Heart right ventricle (tissue), 16 donors: ENCODE measurements at regions not wholly inside any gene's neighbourhood (a gene's known extent, or its start where the extent isn't known, plus 50 kb on each side); places are given as distances from the start of the nearest gene placed in this dataset.

Experiments used
- ATAC-seq, 8 donors: fragments of 200-7000 bp; cut with Tn5 transposase; one replicate each; pipeline ENCODE4 v1.9.1; 2020; ENCODE audit warnings: mild to moderate bottlenecking in 8 of 8, moderate library complexity in 8 of 8, moderate number of reproducible peaks in 1 of 8
- DNase-seq, 2 donors: peaks; one replicate each; pipeline ENCODE4 v3.0.0-alpha.2; 2020
- H3K27ac ChIP-seq, 10 donors: fragments of 200-600 bp; sonication (generic) in 2 of 10; one replicate each; pipeline versions ENCODE4 v1.5.0 to v1.8.0; 2020 to 2022; ENCODE audit warnings: mild to moderate bottlenecking in 3 of 10
- H3K27me3 ChIP-seq, 7 donors: fragments of 200-600 bp; one replicate each; pipeline ENCODE4 v1.8.0; 2021 to 2022; ENCODE audit warnings: mild to moderate bottlenecking in 2 of 7
- H3K36me3 ChIP-seq, 9 donors: fragments of 200-600 bp; sonication (generic) in 1 of 9; one replicate each; pipeline versions ENCODE4 v1.5.0 to v1.8.0; 2020 to 2022; ENCODE audit warnings: mild to moderate bottlenecking in 2 of 9
- H3K4me1 ChIP-seq, 9 donors: fragments of 200-600 bp; sonication (generic) in 1 of 9; one replicate each; pipeline versions ENCODE4 v1.5.0 to v1.8.0; 2020 to 2022; ENCODE audit warnings: mild to moderate bottlenecking in 4 of 9
- H3K4me3 ChIP-seq, 10 donors: fragments of 200-600 bp; sonication (generic) in 2 of 10; one replicate each; pipeline versions ENCODE4 v1.5.0 to v1.8.0; 2020 to 2022; ENCODE audit warnings: mild to moderate bottlenecking in 7 of 10, moderate library complexity in 2 of 10
- H3K9me3 ChIP-seq, 11 donors: fragments of 200-600 bp in 10 of 11; sonication (generic) in 2 of 11; one replicate each; pipeline versions ENCODE4 v1.5.0 to v1.8.0; 2013 to 2022; ENCODE audit warnings: mild to moderate bottlenecking in 2 of 11, control low read depth in 1 of 11, moderate library complexity in 1 of 11
- CTCF ChIP-seq, 9 donors: fragments of 200-600 bp; sonication (generic) in 2 of 9; IDR thresholded peaks; one replicate each; pipeline versions ENCODE4 v1.5.0 to v1.8.0; 2021 to 2022; ENCODE audit warnings: antibody characterized with exemption in 9 of 9, mild to moderate bottlenecking in 5 of 9, moderate library complexity in 1 of 9
- WGBS, 2 donors: extraction: QIAGEN DNeasy Blood & Tissue Kit; methylation state at CpG; one replicate each; pipeline ENCODE4 v1.1.7; 2013; ENCODE audit warnings: inconsistent platforms in 1 of 2; 5-methylcytosine and 5-hydroxymethylcytosine counted together
- intact Hi-C, 10 donors: fragments of 100-400 bp; cut with DNase I; formaldehyde crosslinking; loops; one replicate each; pipeline versions ENCODE4 v1.11.1 to v1.14.2; 2022
- donor health status: Arrhythmogenic right ventricular cardiomyopathy.
- donor health status: ischemic (EF 13 %, LVEDD 7.1; RV severe dilation, severe dysfunction).
- donor health status: healthy with polysubstance abuse.
- donor health status: DM: no; HTN: yes; CAD: no.
- donor health status: DM: no; HTN: no; CAD: no.
- donor health status: ischemic (EF 25% LVEDD 6.9; RV normal size, moderate dysfunction).
- donor health status: ischemic (EF 25% LVEDD 5.7; RV mildly dilated, moderate dysfunction).
- donor health status: healthy.
- donor health status: DM: yes; HTN: yes; CAD: no.
- donor health status: Ischemic cardiomyopathy.
- donor health status: ischemic (EF 35%, LVEDD 5.7; RV mildly dilated, moderate dysfunction).
- donor health status: nonischemic (EF 11% LVEDD 7.7; RV severe dilation, severe dysfunction).
- donor health status: DM: yes; HTN: yes; CAD: no.
- donor health status: PGD.
- donor health status: ischemic (EF 29% LVEDD 5.4; RV normal size, mild dysfunction).
- donor health status: nonischemic (EF 23%, LVEDD 6.1; RV moderate dilation, normal function).

GRCh38 chr15:95146481-95146880 is 915.1 kb downstream of the MCTP2 start:
- Histone ChIP-seq H3K4me3 (no peak overlapping the region), H3K27ac (no peak overlapping the region), H3K9me3 (peaks cover 0 to 4% (median 0%) of the 10 kb centered on the region in 11 donors), H3K27me3 (no peaks in the 10 kb centered on the region), H3K4me1 (no peaks in the 10 kb centered on the region), H3K36me3 (no peaks in the 10 kb centered on the region)
- WGBS, 2 donors: 95% methylated on average over 5 of the region's 5 CpGs
- ATAC-seq: no peak
- TF ChIP-seq CTCF (IDR thresholded peaks at IDR 0.05): no peak
- intact Hi-C loops: no loop called here
- no peak for DNase-seq

- Histone ChIP-seq H3K4me3 (no peak overlapping the region), H3K9me3 (peaks cover 0 to 7% (median 0%) of the 10 kb centered on the region in 11 donors), H3K27me3 (no peaks in the 10 kb centered on the region), H3K27ac (no peak overlapping the region), H3K36me3 (no peaks in the 10 kb centered on the region), H3K4me1 (no peaks in the 10 kb centered on the region)
- ATAC-seq: no peak
- no peak for DNase-seq
- WGBS, 2 donors: 79 to 93% methylated on average over 2 of the region's 2 CpGs
- TF ChIP-seq CTCF (IDR thresholded peaks at IDR 0.05): no peak
- intact Hi-C loops: no loop called here
Observed at GRCh38 chr15:95148183-95148582, 916.8 kb downstream of the MCTP2 start.

GRCh38 chr15:95149036-95149435 is 917.7 kb downstream of the MCTP2 start:
- TF ChIP-seq CTCF (IDR thresholded peaks at IDR 0.05): no peak
- Histone ChIP-seq H3K36me3 (no peaks in the 10 kb centered on the region), H3K4me3 (no peak overlapping the region), H3K27ac (no peak overlapping the region), H3K9me3 (peaks cover 0 to 12% (median 0%) of the 10 kb centered on the region in 11 donors), H3K27me3 (no peaks in the 10 kb centered on the region), H3K4me1 (no peaks in the 10 kb centered on the region)
- intact Hi-C loops: no loop called here
- ATAC-seq (no peak), DNase-seq (no peak)
- WGBS, 2 donors: 84 to 91% methylated on average over 3 of the region's 3 CpGs

GRCh38 chr15:95149771-95150170 is 918.4 kb downstream of the MCTP2 start:
- H3K27ac ChIP-seq: no peak overlapping the region
- TF ChIP-seq CTCF (IDR thresholded peaks at IDR 0.05): no peak
- DNase-seq: no peak
- ATAC-seq: no peak
- intact Hi-C loops: no loop called here
- H3K4me3 ChIP-seq: no peak overlapping the region
- no peaks in the 10 kb centered on the region for H3K27me3 ChIP-seq
- H3K36me3 ChIP-seq: no peaks in the 10 kb centered on the region
- no peaks in the 10 kb centered on the region for H3K4me1 ChIP-seq
- peaks cover 0 to 12% (median 0%) of the 10 kb centered on the region in 11 donors for H3K9me3 ChIP-seq

- no peak overlapping the region for H3K27ac ChIP-seq
- no peak overlapping the region for H3K4me3 ChIP-seq
- 86 to 88% methylated on average over 10 of the region's 10 CpGs for WGBS, 2 donors
- no peaks in the 10 kb centered on the region for H3K36me3 ChIP-seq
- H3K27me3 ChIP-seq: no peaks in the 10 kb centered on the region
- H3K9me3 ChIP-seq: peaks cover 0 to 18% (median under 1%) of the 10 kb centered on the region in 11 donors
- ATAC-seq (no peak), DNase-seq (no peak)
- TF ChIP-seq CTCF (IDR thresholded peaks at IDR 0.05): no peak
- H3K4me1 ChIP-seq: no peaks in the 10 kb centered on the region
- intact Hi-C loops: no loop called here
Observed at GRCh38 chr15:95150466-95150865, 919.1 kb downstream of the MCTP2 start.
